Upper lobe of right lung (tissue), 1 donor: ENCODE measurements at regions not wholly inside any gene's neighbourhood (a gene's known extent, or its start where the extent isn't known, plus 50 kb on each side); places are given as distances from the start of the nearest gene placed in this dataset.
A peak's percentile ranks its signal among the peaks of the same experiment; 100 is the strongest.

Experiments
- ATAC-seq: fragments of 200-7000 bp; cut with Tn5 transposase; one replicate; pipeline ENCODE4 v1.9.1; 2020; ENCODE audit warnings: mild to moderate bottlenecking, moderate library complexity
- DNase-seq: peaks from one replicate; pipeline ENCODE4 v3.0.0-alpha.2; 2020
- H3K27ac ChIP-seq: fragments of 200-600 bp; one replicate; pipeline ENCODE4 v1.8.0; 2022
- H3K27me3 ChIP-seq: fragments of 200-600 bp; one replicate; pipeline ENCODE4 v1.8.0; 2022; ENCODE audit warnings: mild to moderate bottlenecking
- H3K36me3 ChIP-seq: fragments of 200-600 bp; one replicate; pipeline ENCODE4 v1.8.0; 2022
- H3K4me1 ChIP-seq: fragments of 200-600 bp; one replicate; pipeline ENCODE4 v1.8.0; 2022
- H3K4me3 ChIP-seq: fragments of 200-600 bp; one replicate; pipeline ENCODE4 v1.8.0; 2022; ENCODE audit warnings: mild to moderate bottlenecking
- H3K9me3 ChIP-seq: fragments of 200-600 bp; one replicate; pipeline ENCODE4 v1.8.0; 2022
- CTCF ChIP-seq: fragments of 200-600 bp; IDR thresholded peaks from one replicate; pipeline ENCODE4 v1.8.0; 2022; ENCODE audit warnings: antibody characterized with exemption
- intact Hi-C: fragments of 100-400 bp; cut with DNase I; formaldehyde crosslinking; loops from one replicate; pipeline ENCODE4 v1.11.0; 2022
- donor health status: DM: no; HTN: yes; CAD: no; lungs with severe emphysema.

DNA sequence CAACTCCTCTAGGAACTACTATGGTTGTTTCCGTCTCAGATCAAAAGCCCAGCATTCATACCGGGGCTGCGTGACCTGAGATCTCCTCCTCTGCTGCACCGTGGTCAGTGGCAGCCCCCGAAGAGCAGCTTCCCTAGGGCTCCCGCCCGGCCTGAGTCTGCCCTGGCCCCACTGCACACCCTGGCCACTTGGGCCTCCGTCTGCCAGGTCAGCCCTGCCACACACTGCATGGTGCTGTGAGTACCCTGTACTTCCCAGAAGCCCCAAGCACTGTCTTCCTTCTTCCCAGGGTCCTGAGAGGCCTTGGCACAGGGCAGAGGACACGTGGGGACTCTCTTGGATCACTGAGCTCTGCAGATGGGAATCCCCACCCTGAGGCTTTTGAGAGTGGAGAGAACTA lies 81.5 kb upstream of the GPC1 start:
- Histone ChIP-seq H3K9me3 (no peaks in the 10 kb centered on the region), H3K4me1 (no peaks in the 10 kb centered on the region), H3K27me3 (no peaks in the 10 kb centered on the region), H3K36me3 (no peaks in the 10 kb centered on the region), H3K27ac (no peak overlapping the region), H3K4me3 (no peak overlapping the region)
- TF ChIP-seq CTCF: no peak
- no peak for ATAC-seq
- DNase-seq: no peak
- intact Hi-C loops: no loop called here

- H3K4me1 ChIP-seq: no peaks in the 10 kb centered on the region
- no peak overlapping the region for H3K4me3 ChIP-seq
- H3K9me3 ChIP-seq: peaks cover 6% of the 10 kb centered on the region
- no peak for DNase-seq
- no peak overlapping the region for H3K27ac ChIP-seq
- TF ChIP-seq CTCF: no peak
- ATAC-seq: no peak
- H3K27me3 ChIP-seq: no peaks in the 10 kb centered on the region
- intact Hi-C loops: no loop called here
- H3K36me3 ChIP-seq: no peaks in the 10 kb centered on the region
Measured at GRCh38 chr2:240355001-240355891, 80.2 kb upstream of the GPC1 start.

DNA sequence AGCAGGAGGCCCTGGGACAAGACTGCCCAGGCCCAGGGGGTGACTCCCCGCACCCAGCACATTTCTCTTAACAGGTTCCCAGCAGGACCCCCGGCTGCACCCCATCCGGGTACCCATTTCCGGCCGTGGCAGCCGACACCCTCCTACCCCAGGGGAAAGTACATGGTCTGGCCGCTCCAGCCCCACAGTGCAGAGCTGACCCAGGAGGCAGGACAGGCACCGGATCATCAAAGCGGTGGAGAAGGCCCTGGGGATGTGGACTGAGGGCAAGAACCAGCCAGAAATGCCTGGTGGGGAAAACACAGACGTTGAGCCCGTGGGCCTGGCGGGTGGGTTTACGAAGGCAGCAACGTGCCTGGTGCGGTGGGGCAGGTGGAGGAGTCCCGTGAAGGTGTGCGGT lies 79.5 kb upstream of the GPC1 start:
- H3K27me3 ChIP-seq: no peaks in the 10 kb centered on the region
- H3K4me1 ChIP-seq: no peaks in the 10 kb centered on the region
- DNase-seq (peak; percentile 46), ATAC-seq (no peak)
- no peak overlapping the region for H3K4me3 ChIP-seq
- TF ChIP-seq CTCF: no peak
- intact Hi-C loops: no loop called here
- H3K36me3 ChIP-seq: no peaks in the 10 kb centered on the region
- H3K27ac ChIP-seq: no peak overlapping the region
- peaks cover 11% of the 10 kb centered on the region for H3K9me3 ChIP-seq

GRCh38 chr2:240356700-240357640 lies 78.5 kb upstream of the GPC1 start:
- H3K27ac ChIP-seq: no peak overlapping the region
- H3K9me3 ChIP-seq: peaks cover 11% of the 10 kb centered on the region
- H3K4me1 ChIP-seq: no peaks in the 10 kb centered on the region

GRCh38 chr2:240357641-240358012 lies 77.8 kb upstream of the GPC1 start:
- Histone ChIP-seq H3K4me3 (no peak overlapping the region), H3K36me3 (no peaks in the 10 kb centered on the region), H3K9me3 (peaks cover 11% of the 10 kb centered on the region), H3K27ac (no peak overlapping the region), H3K27me3 (no peaks in the 10 kb centered on the region), H3K4me1 (no peaks in the 10 kb centered on the region)
- ATAC-seq: no peak
- no peak for TF ChIP-seq CTCF
- DNase-seq: no peak
- intact Hi-C loops: no loop called here

More at GRCh38 chr2:240356700-240357640, 78.5 kb upstream of the GPC1 start:
- Histone ChIP-seq H3K36me3 (no peaks in the 10 kb centered on the region), H3K27me3 (no peaks in the 10 kb centered on the region), H3K4me3 (no peak overlapping the region)
- intact Hi-C loops: no loop called here
- peak; percentile 63 for DNase-seq
- ATAC-seq: no peak
- TF ChIP-seq CTCF: no peak
